ENCODE measurements at regions not wholly inside any gene's neighbourhood (a gene's known extent, or its start where the extent isn't known, plus 50 kb on each side); places are given as distances from the start of the nearest gene placed in this dataset.

DNA sequence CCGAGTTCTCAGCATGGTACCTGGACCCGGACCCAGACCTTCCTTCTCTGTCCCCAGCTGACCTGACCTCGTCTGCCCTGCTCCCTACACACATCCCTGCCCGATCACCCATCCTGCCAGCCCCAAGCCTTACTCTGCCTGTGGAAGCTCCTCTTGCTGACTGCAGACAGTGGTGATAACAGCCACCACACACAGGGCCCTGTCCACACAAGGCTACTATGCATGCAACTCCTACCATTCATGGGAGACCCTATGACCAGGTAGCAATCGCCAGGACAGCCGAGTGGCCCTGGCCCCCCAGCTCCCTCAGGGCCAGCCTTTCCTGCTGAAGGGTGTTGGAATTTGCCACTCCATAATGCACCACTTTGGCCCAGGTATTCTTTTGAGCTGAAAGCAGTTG, 233.6 kb downstream of the BRD1 start:
- CTCF ChIA-PET, result no interaction called here
- no peak overlapping the region for H3K9ac ChIP-seq (ENCODE audit: low read length)
- no peaks in the 10 kb centered on the region for H3F3A ChIP-seq (ENCODE audit: low read length, unreplicated experiment)

DNA sequence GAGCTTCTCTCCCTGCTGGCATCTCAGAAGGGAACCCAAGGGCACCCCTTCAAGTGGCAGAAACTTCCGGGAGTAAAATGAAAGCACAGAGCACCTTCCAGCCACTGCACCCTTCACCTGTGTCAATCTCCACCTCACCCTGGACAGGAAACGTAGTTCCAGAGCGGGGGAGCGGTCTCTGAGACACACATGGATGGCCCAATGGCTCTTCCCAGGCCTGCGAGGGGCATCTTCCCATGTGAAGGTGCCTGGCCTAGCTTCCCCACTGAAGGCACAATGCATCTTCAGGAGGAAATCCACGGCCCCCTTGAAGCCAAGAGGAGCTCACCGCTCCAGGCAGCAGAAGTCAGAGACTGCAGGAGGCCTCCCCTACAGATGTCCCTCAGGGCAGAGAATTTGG, 234.2 kb downstream of the BRD1 start:
- POLR2A ChIA-PET (ENCODE audit: unreplicated experiment), result no interaction called here
- intact Hi-C loops (cut with micrococcal nuclease), result no loop called here
- H3K27ac ChIP-seq (ENCODE audit: low read length), result no peak overlapping the region
- no peaks in the 10 kb centered on the region for H3K9me2 ChIP-seq (replicated peaks; ENCODE audit: low read length)
- H3F3A ChIP-seq (ENCODE audit: low read length, unreplicated experiment), result no peaks in the 10 kb centered on the region
- H3K36me3 ChIP-seq (ENCODE audit: low read depth, low read length), result no peaks in the 10 kb centered on the region
- BruUV-seq (replicated peaks), result no TSS peak
- H3K79me2 ChIP-seq (ENCODE audit: low read length), result no peaks in the 10 kb centered on the region
- ATAC-seq, result no peak
- CTCF ChIA-PET, result no interaction called here
- no peaks in the 10 kb centered on the region for H4K20me1 ChIP-seq (ENCODE audit: low read length)
- no peaks in the 10 kb centered on the region for H3K4me1 ChIP-seq (ENCODE audit: insufficient read depth, low read length)
- H3K4me2 ChIP-seq (ENCODE audit: low read length), result no peak overlapping the region
- TF ChIP-seq EZH2phosphoT487 (IDR thresholded peaks at IDR 0.05; ENCODE audit: borderline replicate concordance, low read length), result no peak
- TF ChIP-seq, protein P1, sequence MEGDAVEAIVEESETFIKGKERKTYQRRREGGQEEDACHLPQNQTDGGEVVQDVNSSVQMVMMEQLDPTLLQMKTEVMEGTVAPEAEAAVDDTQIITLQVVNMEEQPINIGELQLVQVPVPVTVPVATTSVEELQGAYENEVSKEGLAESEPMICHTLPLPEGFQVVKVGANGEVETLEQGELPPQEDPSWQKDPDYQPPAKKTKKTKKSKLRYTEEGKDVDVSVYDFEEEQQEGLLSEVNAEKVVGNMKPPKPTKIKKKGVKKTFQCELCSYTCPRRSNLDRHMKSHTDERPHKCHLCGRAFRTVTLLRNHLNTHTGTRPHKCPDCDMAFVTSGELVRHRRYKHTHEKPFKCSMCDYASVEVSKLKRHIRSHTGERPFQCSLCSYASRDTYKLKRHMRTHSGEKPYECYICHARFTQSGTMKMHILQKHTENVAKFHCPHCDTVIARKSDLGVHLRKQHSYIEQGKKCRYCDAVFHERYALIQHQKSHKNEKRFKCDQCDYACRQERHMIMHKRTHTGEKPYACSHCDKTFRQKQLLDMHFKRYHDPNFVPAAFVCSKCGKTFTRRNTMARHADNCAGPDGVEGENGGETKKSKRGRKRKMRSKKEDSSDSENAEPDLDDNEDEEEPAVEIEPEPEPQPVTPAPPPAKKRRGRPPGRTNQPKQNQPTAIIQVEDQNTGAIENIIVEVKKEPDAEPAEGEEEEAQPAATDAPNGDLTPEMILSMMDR (conservative IDR thresholded peaks at IDR 0.05; ENCODE audit: low read depth, low read length), result no peak
- TF ChIP-seq EZH2 (IDR thresholded peaks at IDR 0.05; ENCODE audit: low read length, unreplicated experiment), result no peak
- no peak for DNase-seq
- H3K27me3 ChIP-seq (ENCODE audit: low read length), result peaks cover 32% of the 10 kb centered on the region
- no peak overlapping the region for H2AFZ ChIP-seq (ENCODE audit: low read length)
- no peak overlapping the region for H3K4me3 ChIP-seq (ENCODE audit: low read length)
- H3K9me3 ChIP-seq (ENCODE audit: low read length), result no peaks in the 10 kb centered on the region
- H3K9ac ChIP-seq (ENCODE audit: low read length), result no peak overlapping the region

More for the DNA sequence above, 233.6 kb downstream of the BRD1 start:
- no TSS peak for BruUV-seq (replicated peaks)
- Histone ChIP-seq H3K4me1 (ENCODE audit: insufficient read depth, low read length) (no peaks in the 10 kb centered on the region), H3K27ac (ENCODE audit: low read length) (no peak overlapping the region), H3K4me3 (ENCODE audit: low read length) (no peak overlapping the region), H3K4me2 (ENCODE audit: low read length) (no peak overlapping the region), H3K79me2 (ENCODE audit: low read length) (no peaks in the 10 kb centered on the region), H3K9me2 (replicated peaks; ENCODE audit: low read length) (no peaks in the 10 kb centered on the region), H4K20me1 (ENCODE audit: low read length) (no peaks in the 10 kb centered on the region), H3K9me3 (ENCODE audit: low read length) (no peaks in the 10 kb centered on the region), H2AFZ (ENCODE audit: low read length) (no peak overlapping the region), H3K36me3 (ENCODE audit: low read depth, low read length) (no peaks in the 10 kb centered on the region), H3K27me3 (ENCODE audit: low read length) (peaks cover 30% of the 10 kb centered on the region)
- intact Hi-C loops (cut with micrococcal nuclease), result no loop called here
- POLR2A ChIA-PET (ENCODE audit: unreplicated experiment), result no interaction called here
- no peak for ATAC-seq
- no peak for DNase-seq
- TF ChIP-seq, protein P1 (conservative IDR thresholded peaks at IDR 0.05; ENCODE audit: low read depth, low read length), result no peak
- TF ChIP-seq EZH2 (IDR thresholded peaks at IDR 0.05; ENCODE audit: low read length, unreplicated experiment), result no peak
- TF ChIP-seq EZH2phosphoT487 (IDR thresholded peaks at IDR 0.05; ENCODE audit: borderline replicate concordance, low read length), result no peak

DNA sequence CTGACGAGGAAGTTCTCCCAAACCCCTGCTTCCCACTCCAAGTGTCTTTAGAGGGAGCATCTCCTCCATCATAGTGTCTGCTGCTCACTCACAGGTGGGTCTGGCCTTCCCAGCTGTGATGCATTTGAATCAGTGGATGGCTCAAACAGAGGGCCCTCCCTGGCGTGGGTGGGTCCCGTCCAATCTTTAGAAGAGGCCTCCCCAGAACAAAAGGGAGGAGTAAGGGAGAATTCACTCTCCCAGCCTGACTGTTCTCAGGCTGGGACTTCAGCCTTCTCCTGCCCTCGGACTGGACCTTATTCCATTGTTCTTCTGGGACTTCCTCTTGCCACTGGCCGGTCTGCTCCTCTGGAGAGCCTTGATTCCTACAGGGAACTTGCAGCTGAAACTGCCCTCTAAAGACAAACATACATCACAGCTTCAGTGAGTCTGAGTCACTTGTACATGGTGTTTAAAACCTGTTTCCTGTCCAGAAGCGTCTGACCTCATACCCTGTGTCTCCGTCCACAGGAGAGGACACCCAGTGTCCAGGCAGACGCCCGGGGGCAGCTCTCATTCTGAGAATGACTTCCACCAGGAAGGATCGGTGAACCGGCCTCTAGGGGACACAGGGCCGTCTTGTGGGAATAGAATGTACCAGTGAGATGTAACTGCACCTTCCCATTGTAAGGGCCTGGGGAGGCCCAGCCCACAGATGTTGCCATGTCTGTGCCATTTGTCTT, 234.7 kb downstream of the BRD1 start:
- no peaks in the 10 kb centered on the region for H3K36me3 ChIP-seq (ENCODE audit: low read depth, low read length)
- ChIA-PET CTCF (no interaction called here), POLR2A (ENCODE audit: unreplicated experiment) (no interaction called here)
- no peaks in the 10 kb centered on the region for H3K4me1 ChIP-seq (ENCODE audit: insufficient read depth, low read length)
- TF ChIP-seq, protein P1 (conservative IDR thresholded peaks at IDR 0.05; ENCODE audit: low read depth, low read length), result no peak
- TF ChIP-seq EZH2 (IDR thresholded peaks at IDR 0.05; ENCODE audit: low read length, unreplicated experiment) (no peak), EZH2phosphoT487 (IDR thresholded peaks at IDR 0.05; ENCODE audit: borderline replicate concordance, low read length) (no peak)
- no peak overlapping the region for H2AFZ ChIP-seq (ENCODE audit: low read length)
- H4K20me1 ChIP-seq (ENCODE audit: low read length), result no peaks in the 10 kb centered on the region
- H3K27ac ChIP-seq (ENCODE audit: low read length), result no peak overlapping the region
- H3K4me3 ChIP-seq (ENCODE audit: low read length), result no peak overlapping the region
- no peaks in the 10 kb centered on the region for H3K79me2 ChIP-seq (ENCODE audit: low read length)
- peaks cover 38% of the 10 kb centered on the region for H3K27me3 ChIP-seq (ENCODE audit: low read length)
- H3K4me2 ChIP-seq (ENCODE audit: low read length), result no peak overlapping the region
- no peak overlapping the region for H3K9ac ChIP-seq (ENCODE audit: low read length)
- ATAC-seq (no peak), DNase-seq (no peak)
- intact Hi-C loops (cut with micrococcal nuclease), result no loop called here
- no peaks in the 10 kb centered on the region for H3K9me3 ChIP-seq (ENCODE audit: low read length)
- no TSS peak for BruUV-seq (replicated peaks)
- H3K9me2 ChIP-seq (replicated peaks; ENCODE audit: low read length), result no peaks in the 10 kb centered on the region
- H3F3A ChIP-seq (ENCODE audit: low read length, unreplicated experiment), result no peaks in the 10 kb centered on the region

Measured in PC-3 (cell line).